Tibial artery (tissue), 4 donors: ENCODE measurements at regions not wholly inside any gene's neighbourhood (a gene's known extent, or its start where the extent isn't known, plus 50 kb on each side); places are given as distances from the start of the nearest gene placed in this dataset.

Experiments
- DNase-seq, 2 donors: peaks; one replicate each; pipeline ENCODE4 v3.0.0-alpha.2; 2019
- H3K27ac ChIP-seq, 2 donors: fragments of 200-600 bp; sonication (generic) in 1 of 2; 1 replicate in 1 of 2; 2 replicates in 1 of 2; pipeline ENCODE4 v1.5.1; 2018 to 2019; ENCODE audit warnings: mild to moderate bottlenecking in 1 of 2
- H3K27me3 ChIP-seq, 2 donors: fragments of 200-600 bp; sonication (generic) in 1 of 2; one replicate each; pipeline versions ENCODE4 v1.5.1 to v1.6.0; 2016 to 2019
- H3K36me3 ChIP-seq, 3 donors: fragments of 200-600 bp; sonication (generic) in 2 of 3; one replicate each; pipeline ENCODE4 v1.5.1; 2016 to 2019; ENCODE audit warnings: mild to moderate bottlenecking in 2 of 3
- H3K4me1 ChIP-seq, 4 donors: fragments of 200-600 bp; sonication (generic) in 2 of 4; 1 replicate in 3 of 4; 2 replicates in 1 of 4; pipeline ENCODE4 v1.5.1; 2016 to 2019
- H3K4me3 ChIP-seq, 2 donors: fragments of 200-600 bp; sonication (generic) in 1 of 2; 1 replicate in 1 of 2; 2 replicates in 1 of 2; pipeline ENCODE4 v1.5.1; 2018 to 2019; ENCODE audit warnings: mild to moderate bottlenecking in 2 of 2
- H3K9me3 ChIP-seq, 3 donors: fragments of 200-600 bp; sonication (generic) in 1 of 3; one replicate each; pipeline ENCODE4 v1.5.1; 2016 to 2019
- intact Hi-C: fragments of 100-400 bp; cut with DNase I; formaldehyde crosslinking; loops from one replicate; pipeline ENCODE4 v1.15.0; 2023; ENCODE audit warnings: low total_unique reads
- TF ChIP-seq, protein P1 (sequence below), 2 experiments: fragments of 200-600 bp in 1 of 2; fragments of 450-650 bp in 1 of 2; IDR thresholded peaks; one replicate each; pipeline ENCODE4 v1.5.1; 2017 to 2019; ENCODE audit warnings: antibody characterized with exemption in 2 of 2, mild to moderate bottlenecking in 1 of 2, moderate library complexity in 1 of 2

DNA sequence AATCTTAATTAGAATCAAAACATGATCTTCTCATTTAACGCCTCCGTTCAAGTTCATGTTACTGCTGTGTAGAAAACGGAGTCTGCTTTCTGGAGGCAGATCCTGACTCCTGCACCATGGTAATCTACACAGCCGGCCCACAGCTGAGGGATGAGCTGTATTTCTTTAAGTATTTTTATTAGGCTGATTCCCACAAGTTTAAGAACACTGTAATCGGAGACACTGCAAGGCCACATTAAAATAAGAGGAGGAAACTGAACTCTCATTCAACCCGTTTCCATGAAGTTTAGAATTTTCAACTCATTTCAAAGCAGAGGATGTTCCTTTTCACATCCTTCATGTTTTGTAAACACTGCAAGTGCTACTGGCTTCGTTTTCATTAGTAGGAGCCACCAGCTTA lies 372.2 kb downstream of the NFIB start:
- TF ChIP-seq, protein P1, sequence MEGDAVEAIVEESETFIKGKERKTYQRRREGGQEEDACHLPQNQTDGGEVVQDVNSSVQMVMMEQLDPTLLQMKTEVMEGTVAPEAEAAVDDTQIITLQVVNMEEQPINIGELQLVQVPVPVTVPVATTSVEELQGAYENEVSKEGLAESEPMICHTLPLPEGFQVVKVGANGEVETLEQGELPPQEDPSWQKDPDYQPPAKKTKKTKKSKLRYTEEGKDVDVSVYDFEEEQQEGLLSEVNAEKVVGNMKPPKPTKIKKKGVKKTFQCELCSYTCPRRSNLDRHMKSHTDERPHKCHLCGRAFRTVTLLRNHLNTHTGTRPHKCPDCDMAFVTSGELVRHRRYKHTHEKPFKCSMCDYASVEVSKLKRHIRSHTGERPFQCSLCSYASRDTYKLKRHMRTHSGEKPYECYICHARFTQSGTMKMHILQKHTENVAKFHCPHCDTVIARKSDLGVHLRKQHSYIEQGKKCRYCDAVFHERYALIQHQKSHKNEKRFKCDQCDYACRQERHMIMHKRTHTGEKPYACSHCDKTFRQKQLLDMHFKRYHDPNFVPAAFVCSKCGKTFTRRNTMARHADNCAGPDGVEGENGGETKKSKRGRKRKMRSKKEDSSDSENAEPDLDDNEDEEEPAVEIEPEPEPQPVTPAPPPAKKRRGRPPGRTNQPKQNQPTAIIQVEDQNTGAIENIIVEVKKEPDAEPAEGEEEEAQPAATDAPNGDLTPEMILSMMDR (IDR thresholded peaks at IDR 0.05): no peak
- Histone ChIP-seq H3K27ac (no peak overlapping the region), H3K4me1 (peaks cover 0 to 15% (median 8%) of the 10 kb centered on the region in 4 donors), H3K36me3 (no peaks in the 10 kb centered on the region), H3K4me3 (no peak overlapping the region), H3K27me3 (no peaks in the 10 kb centered on the region), H3K9me3 (no peaks in the 10 kb centered on the region)
- DNase-seq: no peak
- intact Hi-C loops: no loop called here

DNA sequence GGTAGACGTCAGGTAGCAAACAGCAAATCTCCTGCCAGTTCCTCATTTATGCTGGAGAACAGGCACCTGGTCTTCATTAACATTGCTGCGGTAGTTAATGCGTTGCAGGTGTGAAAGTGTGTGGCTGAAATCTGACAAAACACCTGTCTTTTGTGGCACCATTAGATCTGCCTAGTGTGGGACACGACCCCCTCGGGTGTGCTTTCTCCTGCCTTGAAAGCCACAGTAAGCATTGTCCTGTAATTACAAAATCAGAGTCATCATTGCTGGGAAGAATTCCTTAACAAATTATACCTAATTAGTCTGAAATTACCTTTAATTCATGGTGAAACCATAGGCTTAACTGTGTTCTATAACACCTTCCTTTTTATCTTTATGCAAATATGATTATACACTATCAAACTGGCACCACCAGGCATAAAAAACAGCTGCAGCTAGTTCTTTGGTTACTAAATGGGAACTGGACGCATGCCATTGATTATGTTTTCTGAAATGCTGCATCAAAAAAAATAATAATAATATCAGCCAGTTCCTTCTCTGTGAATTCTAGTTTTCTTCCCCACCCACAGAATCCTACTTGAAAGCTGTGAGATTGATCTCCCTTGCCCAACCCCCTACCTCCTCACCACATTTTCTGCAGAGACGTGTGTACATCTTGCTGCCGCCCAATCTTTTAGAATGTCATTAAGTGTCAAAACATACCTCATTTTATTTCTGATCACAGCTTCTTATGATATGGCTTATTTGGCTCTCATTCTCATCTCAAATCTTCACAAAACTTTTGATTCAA lies 374.0 kb downstream of the NFIB start:
- Histone ChIP-seq H3K36me3 (no peaks in the 10 kb centered on the region), H3K27ac (peak overlapping the region in 1 of 2 donors; percentile 45)

DNA sequence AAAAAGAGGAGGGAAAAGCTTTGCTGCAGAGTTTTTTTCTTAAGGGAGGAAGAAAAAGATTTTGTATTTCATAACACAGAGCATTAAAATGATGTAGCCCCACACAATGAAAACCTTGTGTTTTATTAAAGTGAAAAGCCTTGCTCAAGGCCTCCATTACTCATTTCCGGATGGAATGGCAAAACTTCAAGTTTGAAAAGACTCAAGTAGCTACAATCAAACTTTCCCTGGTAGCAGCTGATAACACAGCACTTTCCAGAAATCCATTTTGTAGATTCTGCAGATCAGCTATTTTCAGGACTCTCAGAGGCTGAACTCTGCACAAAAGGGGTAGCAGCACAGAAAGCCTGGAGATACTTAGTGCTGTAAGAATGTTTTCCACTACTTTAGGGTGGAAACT lies 374.8 kb downstream of the NFIB start:
- no peaks in the 10 kb centered on the region for H3K36me3 ChIP-seq
- DNase-seq: no peak
- TF ChIP-seq, protein P1 (IDR thresholded peaks at IDR 0.05): no peak
- H3K4me1 ChIP-seq: peaks cover 0 to 15% (median 8%) of the 10 kb centered on the region in 4 donors
- H3K4me3 ChIP-seq: no peak overlapping the region
- intact Hi-C loops: no loop called here
- H3K9me3 ChIP-seq: no peaks in the 10 kb centered on the region
- no peaks in the 10 kb centered on the region for H3K27me3 ChIP-seq
- H3K27ac ChIP-seq: peak overlapping the region; percentile 19 to 45

More for the DNA sequence above, 374.0 kb downstream of the NFIB start:
- intact Hi-C loops: no loop called here
- Histone ChIP-seq H3K4me1 (peaks cover 0 to 15% (median 8%) of the 10 kb centered on the region in 4 donors), H3K4me3 (no peak overlapping the region), H3K27me3 (no peaks in the 10 kb centered on the region), H3K9me3 (no peaks in the 10 kb centered on the region)
- DNase-seq: no peak
- TF ChIP-seq, protein P1 (IDR thresholded peaks at IDR 0.05): no peak

DNA sequence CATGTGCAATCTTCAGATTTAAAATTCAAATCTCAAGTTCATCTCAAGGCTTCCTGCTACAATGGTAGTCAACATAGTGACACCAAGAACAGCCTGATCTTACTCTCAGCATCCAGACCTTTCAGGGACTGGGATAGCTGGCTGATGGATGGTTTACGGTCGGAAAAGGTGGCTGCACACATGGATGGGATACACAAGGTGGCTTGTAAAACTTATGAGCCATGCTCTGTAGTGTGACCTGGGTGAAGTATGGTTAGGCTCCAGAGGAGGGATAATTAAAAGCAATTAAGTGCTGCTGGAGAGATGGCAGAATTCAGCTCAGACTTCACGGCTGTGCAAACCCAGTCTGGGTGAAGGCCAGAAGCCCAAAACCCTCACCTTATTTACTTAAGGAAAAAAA lies 379.5 kb downstream of the NFIB start:
- Histone ChIP-seq H3K4me1 (peaks cover 0 to 17% (median 10%) of the 10 kb centered on the region in 4 donors), H3K27ac (no peak overlapping the region), H3K36me3 (no peaks in the 10 kb centered on the region), H3K9me3 (no peaks in the 10 kb centered on the region), H3K27me3 (no peaks in the 10 kb centered on the region), H3K4me3 (no peak overlapping the region)
- TF ChIP-seq, protein P1 (IDR thresholded peaks at IDR 0.05): no peak
- no peak for DNase-seq
- intact Hi-C loops: no loop called here

DNA sequence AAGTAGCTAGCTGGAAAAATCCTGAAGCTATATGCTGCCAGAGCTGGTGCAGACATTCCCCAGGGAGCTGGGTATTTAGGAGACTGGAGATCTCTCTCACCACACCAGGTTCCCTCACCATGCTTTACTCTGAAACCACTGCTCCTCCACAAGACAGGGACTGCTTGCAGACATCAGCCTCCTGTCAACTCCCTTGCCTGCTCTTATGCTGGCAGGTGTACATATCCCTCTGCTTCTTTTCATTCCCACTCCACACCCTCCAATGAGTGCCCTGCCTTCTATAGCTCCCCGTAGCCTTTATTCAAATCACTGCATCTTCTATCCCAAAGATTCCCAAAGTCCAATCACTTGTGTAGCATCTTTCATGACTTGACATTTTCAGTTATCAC lies 380.7 kb downstream of the NFIB start:
- TF ChIP-seq, protein P1 (IDR thresholded peaks at IDR 0.05): no peak
- Histone ChIP-seq H3K27me3 (no peaks in the 10 kb centered on the region), H3K9me3 (no peaks in the 10 kb centered on the region), H3K4me3 (no peak overlapping the region), H3K27ac (no peak overlapping the region), H3K4me1 (peaks cover 0 to 7% (median 3%) of the 10 kb centered on the region in 4 donors), H3K36me3 (no peaks in the 10 kb centered on the region)
- no peak for DNase-seq
- intact Hi-C loops: no loop called here
